MM.1S (cell line): ENCODE measurements at regions not wholly inside any gene's neighbourhood (a gene's known extent, or its start where the extent isn't known, plus 50 kb on each side); places are given as distances from the start of the nearest gene placed in this dataset.

Experiments
- DNase-seq: peaks from one replicate; pipeline ENCODE4 v3.0.0-alpha.2; 2015
- H2AFZ ChIP-seq: fragments of 300-600 bp; sonication (generic); 2 replicates; pipeline ENCODE4 v1.6.0; 2016; ENCODE audit warnings: antibody characterized with exemption, low read length
- H3F3A ChIP-seq: fragments of 300-600 bp; sonication (generic); 2 replicates; pipeline ENCODE4 v1.6.1; 2016; ENCODE audit warnings: mild to moderate bottlenecking, antibody characterized with exemption, low read length, moderate library complexity, mixed read lengths; ENCODE audit not compliant: insufficient read depth
- H3K27ac ChIP-seq: fragments of 300-600 bp; sonication (generic); 2 replicates; pipeline ENCODE4 v1.5.1; 2016; ENCODE audit warnings: mild to moderate bottlenecking, low read length
- H3K27me3 ChIP-seq: fragments of 300-600 bp; sonication (generic); replicated peaks from 2 replicates; pipeline ENCODE4 v1.6.0; 2016; ENCODE audit warnings: low read length; ENCODE audit not compliant: insufficient read depth
- H3K36me3 ChIP-seq: fragments of 300-600 bp; sonication (generic); replicated peaks from 2 replicates; pipeline ENCODE4 v1.6.1; 2016; ENCODE audit warnings: mild to moderate bottlenecking, low read length, mixed read lengths; ENCODE audit not compliant: insufficient read depth
- H3K4me1 ChIP-seq: fragments of 300-600 bp; sonication (generic); 2 replicates; pipeline ENCODE4 v1.6.1; 2016; ENCODE audit warnings: low read length, mixed read lengths
- H3K4me2 ChIP-seq: fragments of 300-600 bp; sonication (generic); 2 replicates; pipeline ENCODE4 v1.6.0; 2016; ENCODE audit warnings: low read depth, low read length
- H3K4me3 ChIP-seq: fragments of 300-600 bp; sonication (generic); 2 replicates; pipeline ENCODE4 v1.5.1; 2016; ENCODE audit warnings: low read length, mixed read lengths
- H3K79me2 ChIP-seq: fragments of 300-600 bp; sonication (generic); 2 replicates; pipeline ENCODE4 v1.6.1; 2016; ENCODE audit warnings: mixed run types, low read length, mixed read lengths
- H3K9ac ChIP-seq: fragments of 300-600 bp; sonication (generic); 2 replicates; pipeline ENCODE4 v1.6.1; 2016; ENCODE audit warnings: low read length, mixed read lengths
- H3K9me2 ChIP-seq: fragments of 300-600 bp; sonication (generic); replicated peaks from 2 replicates; pipeline ENCODE4 v1.6.1; 2016; ENCODE audit warnings: mild to moderate bottlenecking, low read length, mixed read lengths; ENCODE audit not compliant: insufficient read depth
- H3K9me3 ChIP-seq: fragments of 300-600 bp; sonication (generic); replicated peaks from 2 replicates; pipeline ENCODE4 v1.6.1; 2016; ENCODE audit warnings: mild to moderate bottlenecking, low read length, mixed read lengths; ENCODE audit not compliant: insufficient read depth
- H4K20me1 ChIP-seq: fragments of 300-600 bp; sonication (generic); 2 replicates; pipeline ENCODE4 v1.6.1; 2016; ENCODE audit warnings: mild to moderate bottlenecking, low read length, moderate library complexity, mixed read lengths; ENCODE audit not compliant: insufficient read depth
- EZH2 ChIP-seq: fragments of 300-600 bp; sonication (generic); optimal IDR thresholded peaks from 2 replicates; pipeline ENCODE3; 2017; ENCODE audit warnings: low read depth, mild to moderate bottlenecking, antibody characterized with exemption, low read length, mixed read lengths
- EZH2phosphoT487 ChIP-seq: fragments of 300-600 bp; sonication (generic); IDR thresholded peaks from 2 replicates; pipeline ENCODE4 v1.6.1; 2018; ENCODE audit warnings: antibody characterized with exemption, low read length
- TF ChIP-seq, protein P1 (sequence below): fragments of 300-600 bp; sonication (generic); IDR thresholded peaks from 2 replicates; pipeline ENCODE4 v1.5.1; 2016; ENCODE audit warnings: antibody characterized with exemption, low read length, mixed read lengths

DNA sequence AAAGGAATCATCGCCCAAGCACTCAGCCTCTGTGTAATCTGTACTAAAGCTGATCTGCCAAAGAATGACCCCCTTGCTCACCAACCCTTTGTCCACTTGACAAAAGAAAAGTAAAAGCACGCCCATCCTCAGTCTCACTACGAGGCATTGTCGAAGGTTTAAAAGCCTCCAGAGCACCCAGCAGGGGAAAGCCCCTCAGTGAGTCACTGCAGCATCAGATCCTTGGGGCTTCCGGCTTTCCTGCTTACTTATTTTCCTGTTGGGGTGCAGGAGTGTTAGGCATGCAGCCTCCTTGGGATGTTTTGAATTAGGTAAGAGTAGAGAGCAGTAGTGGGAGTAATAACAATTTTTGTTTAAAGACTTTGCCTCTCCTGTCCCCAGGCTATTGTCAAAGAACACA lies 216.1 kb downstream of the MTHFS start:
- Histone ChIP-seq H3K4me2 (no peak overlapping the region), H3K36me3 (no peaks in the 10 kb centered on the region), H3K9ac (no peak overlapping the region), H3K9me2 (no peaks in the 10 kb centered on the region), H3K9me3 (no peaks in the 10 kb centered on the region), H3K27ac (no peak overlapping the region), H4K20me1 (no peaks in the 10 kb centered on the region), H3K4me3 (no peak overlapping the region), H3K79me2 (no peaks in the 10 kb centered on the region), H2AFZ (no peak overlapping the region), H3K4me1 (no peaks in the 10 kb centered on the region), H3F3A (no peaks in the 10 kb centered on the region), H3K27me3 (no peaks in the 10 kb centered on the region)
- TF ChIP-seq EZH2phosphoT487 (no peak), EZH2 (no peak)
- TF ChIP-seq, protein P1, sequence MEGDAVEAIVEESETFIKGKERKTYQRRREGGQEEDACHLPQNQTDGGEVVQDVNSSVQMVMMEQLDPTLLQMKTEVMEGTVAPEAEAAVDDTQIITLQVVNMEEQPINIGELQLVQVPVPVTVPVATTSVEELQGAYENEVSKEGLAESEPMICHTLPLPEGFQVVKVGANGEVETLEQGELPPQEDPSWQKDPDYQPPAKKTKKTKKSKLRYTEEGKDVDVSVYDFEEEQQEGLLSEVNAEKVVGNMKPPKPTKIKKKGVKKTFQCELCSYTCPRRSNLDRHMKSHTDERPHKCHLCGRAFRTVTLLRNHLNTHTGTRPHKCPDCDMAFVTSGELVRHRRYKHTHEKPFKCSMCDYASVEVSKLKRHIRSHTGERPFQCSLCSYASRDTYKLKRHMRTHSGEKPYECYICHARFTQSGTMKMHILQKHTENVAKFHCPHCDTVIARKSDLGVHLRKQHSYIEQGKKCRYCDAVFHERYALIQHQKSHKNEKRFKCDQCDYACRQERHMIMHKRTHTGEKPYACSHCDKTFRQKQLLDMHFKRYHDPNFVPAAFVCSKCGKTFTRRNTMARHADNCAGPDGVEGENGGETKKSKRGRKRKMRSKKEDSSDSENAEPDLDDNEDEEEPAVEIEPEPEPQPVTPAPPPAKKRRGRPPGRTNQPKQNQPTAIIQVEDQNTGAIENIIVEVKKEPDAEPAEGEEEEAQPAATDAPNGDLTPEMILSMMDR, result no peak
- DNase-seq, result no peak

DNA sequence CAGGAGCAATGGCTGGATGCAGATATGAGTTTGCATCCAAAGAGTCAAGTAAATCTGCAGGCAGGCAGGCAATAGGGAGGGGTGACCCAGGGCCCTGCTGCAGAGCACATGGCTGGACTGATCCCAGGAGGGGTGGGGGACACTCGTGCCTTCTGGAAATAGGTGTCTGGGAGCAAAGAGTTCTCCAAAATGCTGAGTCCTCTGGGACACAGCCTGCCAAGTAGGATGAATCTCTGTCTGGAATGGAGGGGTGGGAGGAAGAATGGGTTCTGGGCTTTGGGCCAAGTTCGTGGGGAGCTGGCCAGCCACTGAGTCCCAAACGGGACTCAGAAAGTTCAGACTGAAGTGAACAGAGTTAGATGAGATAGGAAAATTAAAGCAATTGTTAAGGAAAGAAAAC lies 214.5 kb downstream of the MTHFS start:
- TF ChIP-seq EZH2phosphoT487 (no peak), EZH2 (no peak)
- TF ChIP-seq, protein P1, result no peak
- Histone ChIP-seq H3K4me3 (no peak overlapping the region), H3K27ac (no peak overlapping the region), H3K4me2 (no peak overlapping the region), H3K27me3 (no peaks in the 10 kb centered on the region), H3F3A (no peaks in the 10 kb centered on the region), H3K79me2 (no peaks in the 10 kb centered on the region), H2AFZ (no peak overlapping the region), H3K9ac (no peak overlapping the region), H3K9me2 (no peaks in the 10 kb centered on the region), H3K36me3 (no peaks in the 10 kb centered on the region), H4K20me1 (no peaks in the 10 kb centered on the region), H3K9me3 (no peaks in the 10 kb centered on the region), H3K4me1 (no peaks in the 10 kb centered on the region)
- DNase-seq, result no peak

DNA sequence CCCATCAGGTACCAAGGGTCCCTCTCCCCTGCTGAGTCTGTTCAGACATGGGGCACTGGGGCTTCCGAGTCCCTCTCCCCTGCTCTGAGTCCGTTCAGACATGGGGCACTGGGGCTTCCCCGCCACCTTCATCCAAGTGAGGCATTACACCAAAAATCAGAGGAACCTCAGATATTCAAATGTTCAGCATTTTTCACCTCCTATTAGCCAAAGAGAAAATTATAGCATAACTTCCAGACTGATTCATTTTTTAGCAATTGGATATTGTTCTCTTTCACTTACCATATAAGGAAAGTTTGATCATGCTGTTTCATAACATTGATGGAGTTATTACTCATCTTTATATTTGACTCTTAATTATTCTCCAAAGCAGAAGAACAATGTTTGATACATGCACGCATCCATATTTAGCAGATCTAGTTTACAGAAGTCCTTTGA lies 213.9 kb downstream of the MTHFS start:
- Histone ChIP-seq H3K4me1 (no peaks in the 10 kb centered on the region), H3K9me3 (no peaks in the 10 kb centered on the region), H3K79me2 (no peaks in the 10 kb centered on the region), H4K20me1 (no peaks in the 10 kb centered on the region), H3F3A (no peaks in the 10 kb centered on the region), H2AFZ (no peak overlapping the region), H3K27me3 (no peaks in the 10 kb centered on the region), H3K4me2 (no peak overlapping the region), H3K36me3 (no peaks in the 10 kb centered on the region), H3K9ac (no peak overlapping the region), H3K9me2 (no peaks in the 10 kb centered on the region), H3K4me3 (no peak overlapping the region), H3K27ac (no peak overlapping the region)
- no peak for DNase-seq
- TF ChIP-seq, protein P1, result no peak
- no peak for TF ChIP-seq EZH2
- TF ChIP-seq EZH2phosphoT487, result no peak

DNA sequence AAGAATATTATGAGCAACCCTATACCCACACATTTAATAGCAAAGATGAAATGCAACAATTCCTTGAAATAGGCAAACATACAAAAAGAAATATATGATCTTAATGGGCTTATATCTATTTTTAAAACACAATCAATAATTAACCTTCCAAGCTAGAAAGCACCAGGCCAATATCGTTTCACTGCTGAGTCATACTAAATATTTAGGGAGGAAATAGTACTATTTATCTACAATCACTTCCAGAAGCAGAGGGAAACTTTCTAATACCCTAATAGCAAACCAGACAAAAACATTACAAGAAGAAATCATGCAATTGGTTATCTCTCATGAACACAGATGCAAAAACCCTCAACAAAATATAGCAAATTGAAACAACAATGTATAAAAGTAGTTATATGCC lies 207.8 kb downstream of the MTHFS start:
- H3K36me3 ChIP-seq, result no peaks in the 10 kb centered on the region
- TF ChIP-seq, protein P1, result no peak
- TF ChIP-seq EZH2, result no peak
- no peak for TF ChIP-seq EZH2phosphoT487
- H3K4me3 ChIP-seq, result no peak overlapping the region
- no peak for DNase-seq
- H4K20me1 ChIP-seq, result no peaks in the 10 kb centered on the region
- H3K9me2 ChIP-seq, result no peaks in the 10 kb centered on the region
- H3K27ac ChIP-seq, result no peak overlapping the region
- no peaks in the 10 kb centered on the region for H3K79me2 ChIP-seq
- no peaks in the 10 kb centered on the region for H3K9me3 ChIP-seq
- no peaks in the 10 kb centered on the region for H3F3A ChIP-seq
- H3K4me1 ChIP-seq, result no peaks in the 10 kb centered on the region
- no peak overlapping the region for H3K4me2 ChIP-seq
- no peak overlapping the region for H2AFZ ChIP-seq
- H3K27me3 ChIP-seq, result no peaks in the 10 kb centered on the region
- H3K9ac ChIP-seq, result no peak overlapping the region
